ENCODE measurements at regions not wholly inside any gene's neighbourhood (a gene's known extent, or its start where the extent isn't known, plus 50 kb on each side); places are given as distances from the start of the nearest gene placed in this dataset.

DNA sequence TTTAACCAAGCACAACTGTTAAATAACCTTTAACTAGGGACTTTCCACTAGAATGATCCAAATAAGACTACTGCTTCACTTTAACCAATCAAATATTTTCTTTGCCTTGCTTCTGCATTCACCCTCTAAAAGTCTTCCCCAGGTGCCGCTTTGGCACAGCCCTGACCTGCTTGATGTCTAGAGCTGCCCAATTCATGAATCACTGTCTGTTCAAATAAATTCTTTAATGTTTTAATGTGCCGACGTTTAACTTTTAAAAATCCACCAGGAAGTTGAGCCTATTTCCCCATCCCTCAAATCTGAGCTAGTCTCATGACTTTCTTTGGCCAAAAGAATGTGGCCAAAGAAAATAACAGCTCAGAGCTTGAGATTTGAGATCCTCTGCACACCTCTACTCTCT is 277.8 kb upstream of the SOX9 start:
- DNase-seq (ENCODE audit: insufficient read length, low spot score) (no peak), FAIRE-seq (no peak)
- TF ChIP-seq PAX5 (IDR thresholded peaks at IDR 0.05; ENCODE audit: insufficient read depth, low read length, severe bottlenecking): no peak
- TF ChIP-seq POU2F2 (IDR thresholded peaks at IDR 0.05; ENCODE audit: low read depth, low read length): no peak
- no peak for TF ChIP-seq POLR2A (IDR thresholded peaks at IDR 0.05; ENCODE audit: low read depth, low read length)
- TF ChIP-seq POLR2AphosphoS5 (IDR thresholded peaks at IDR 0.05; ENCODE audit: low read depth, low read length): no peak
- no peak for TF ChIP-seq TAF1 (IDR thresholded peaks at IDR 0.05; ENCODE audit: low read depth, low read length)
- TF ChIP-seq SPI1 (IDR thresholded peaks at IDR 0.05; ENCODE audit: low read depth, low read length): no peak

DNA sequence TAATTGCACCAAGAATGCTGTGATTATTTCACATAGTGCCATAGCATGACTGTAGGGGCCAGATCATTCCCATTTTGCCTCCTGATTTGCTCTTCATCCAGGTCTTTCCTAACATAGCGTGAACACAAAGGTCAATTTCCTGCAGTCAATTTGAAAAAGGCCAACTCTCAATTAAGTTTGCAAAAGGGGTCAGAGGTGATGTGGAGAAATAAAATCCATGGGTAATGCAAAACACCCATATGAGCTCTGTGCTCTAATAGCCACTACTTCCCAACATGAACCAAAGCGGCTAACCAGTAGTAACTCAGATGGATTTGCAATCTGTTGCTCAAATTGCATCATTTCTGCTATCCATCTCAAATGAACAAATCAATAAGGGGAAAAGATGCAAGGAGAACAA is 275.5 kb upstream of the SOX9 start:
- no peak for TF ChIP-seq POLR2AphosphoS5 (IDR thresholded peaks at IDR 0.05; ENCODE audit: low read depth, low read length)
- no peak for TF ChIP-seq SPI1 (IDR thresholded peaks at IDR 0.05; ENCODE audit: low read depth, low read length)
- no peak for TF ChIP-seq PAX5 (IDR thresholded peaks at IDR 0.05; ENCODE audit: insufficient read depth, low read length, severe bottlenecking)
- no peak for TF ChIP-seq POLR2A (IDR thresholded peaks at IDR 0.05; ENCODE audit: low read depth, low read length)
- TF ChIP-seq POU2F2 (IDR thresholded peaks at IDR 0.05; ENCODE audit: low read depth, low read length): no peak
- TF ChIP-seq TAF1 (IDR thresholded peaks at IDR 0.05; ENCODE audit: low read depth, low read length): no peak
- DNase-seq (ENCODE audit: insufficient read length, low spot score) (no peak), FAIRE-seq (no peak)

DNA sequence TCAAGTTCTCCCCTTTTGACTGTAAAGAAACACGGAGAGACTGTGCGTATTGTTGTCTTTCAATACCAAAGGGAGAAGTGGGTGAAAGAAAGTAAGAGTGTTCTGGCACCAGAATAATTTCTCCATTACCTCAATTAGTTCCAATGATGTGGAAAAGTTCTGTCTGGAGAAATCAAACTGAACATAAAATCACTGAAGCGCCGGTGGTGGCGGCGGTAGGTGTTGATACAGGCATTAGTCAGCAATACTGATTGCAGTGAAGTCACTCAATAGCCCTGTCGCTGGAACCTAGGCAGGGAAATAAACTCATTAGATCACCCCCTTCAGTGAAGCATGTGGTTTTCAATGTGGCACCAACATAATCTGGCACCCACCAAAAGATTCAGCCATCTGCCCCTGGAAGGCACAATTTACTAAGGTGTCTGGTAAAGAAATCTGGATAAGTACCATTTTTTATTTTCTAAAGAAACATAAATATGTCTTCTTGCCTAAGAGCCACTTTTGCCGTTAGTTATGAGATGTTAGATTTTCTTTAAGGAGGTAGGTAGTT is 274.2 kb upstream of the SOX9 start:
- TF ChIP-seq POLR2AphosphoS5 (IDR thresholded peaks at IDR 0.05; ENCODE audit: low read depth, low read length) (no peak), POLR2A (IDR thresholded peaks at IDR 0.05; ENCODE audit: low read depth, low read length) (no peak), SPI1 (IDR thresholded peaks at IDR 0.05; ENCODE audit: low read depth, low read length) (no peak), POU2F2 (IDR thresholded peaks at IDR 0.05; ENCODE audit: low read depth, low read length) (no peak), TAF1 (IDR thresholded peaks at IDR 0.05; ENCODE audit: low read depth, low read length) (no peak), PAX5 (IDR thresholded peaks at IDR 0.05; ENCODE audit: insufficient read depth, low read length, severe bottlenecking) (no peak)
- DNase-seq (ENCODE audit: insufficient read length, low spot score) (no peak), FAIRE-seq (no peak)

DNA sequence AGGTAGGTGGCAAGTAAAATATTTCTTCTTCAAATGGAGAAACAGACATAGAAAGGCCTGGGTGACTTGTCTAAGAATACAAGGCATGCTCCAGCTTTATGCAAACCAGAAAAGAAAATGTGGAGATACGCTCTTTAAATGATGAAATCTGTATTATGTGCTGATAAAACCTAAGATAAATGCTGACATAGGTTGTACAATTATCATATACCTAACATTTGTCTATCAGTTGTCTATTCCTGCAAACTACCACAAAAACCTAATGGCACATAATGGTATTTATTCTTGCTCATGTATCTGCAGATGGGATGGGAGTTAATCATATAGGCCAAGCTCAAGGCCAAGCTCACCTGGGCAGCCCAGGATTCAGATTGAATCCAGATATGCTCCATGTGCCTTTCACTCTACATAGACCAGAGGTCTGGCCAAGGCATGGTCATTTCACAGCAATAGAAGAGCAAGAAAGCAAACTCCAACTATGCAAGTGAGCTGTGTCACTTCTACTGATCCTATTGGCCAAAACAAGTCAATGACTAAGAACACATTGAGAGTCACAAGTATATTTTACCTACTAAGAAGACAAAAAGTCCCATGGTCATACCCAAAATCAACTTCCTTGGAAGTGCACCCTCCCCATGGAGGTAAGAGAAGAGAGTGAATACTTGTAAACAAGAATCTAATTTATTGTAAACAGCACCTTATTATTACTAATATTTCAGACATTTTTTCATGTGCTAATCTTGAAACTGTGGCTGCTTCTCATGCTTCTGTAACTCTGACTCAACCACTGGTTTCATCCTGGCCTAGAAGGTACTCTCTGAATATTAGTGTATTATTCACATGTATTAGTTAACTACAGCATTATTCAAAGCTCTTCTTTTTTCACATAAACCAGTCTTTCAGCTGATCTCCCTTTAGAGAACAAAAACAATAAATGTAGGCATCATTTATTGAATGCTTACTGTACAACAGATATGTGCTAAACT is 270.7 kb upstream of the SOX9 start:
- no peak for TF ChIP-seq POLR2A (IDR thresholded peaks at IDR 0.05; ENCODE audit: low read depth, low read length)
- TF ChIP-seq PAX5 (IDR thresholded peaks at IDR 0.05; ENCODE audit: insufficient read depth, low read length, severe bottlenecking): no peak
- no peak for TF ChIP-seq POLR2AphosphoS5 (IDR thresholded peaks at IDR 0.05; ENCODE audit: low read depth, low read length)
- TF ChIP-seq POU2F2 (IDR thresholded peaks at IDR 0.05; ENCODE audit: low read depth, low read length): no peak
- TF ChIP-seq TAF1 (IDR thresholded peaks at IDR 0.05; ENCODE audit: low read depth, low read length): no peak
- TF ChIP-seq SPI1 (IDR thresholded peaks at IDR 0.05; ENCODE audit: low read depth, low read length): no peak
- DNase-seq (ENCODE audit: insufficient read length, low spot score) (no peak), FAIRE-seq (no peak)

DNA sequence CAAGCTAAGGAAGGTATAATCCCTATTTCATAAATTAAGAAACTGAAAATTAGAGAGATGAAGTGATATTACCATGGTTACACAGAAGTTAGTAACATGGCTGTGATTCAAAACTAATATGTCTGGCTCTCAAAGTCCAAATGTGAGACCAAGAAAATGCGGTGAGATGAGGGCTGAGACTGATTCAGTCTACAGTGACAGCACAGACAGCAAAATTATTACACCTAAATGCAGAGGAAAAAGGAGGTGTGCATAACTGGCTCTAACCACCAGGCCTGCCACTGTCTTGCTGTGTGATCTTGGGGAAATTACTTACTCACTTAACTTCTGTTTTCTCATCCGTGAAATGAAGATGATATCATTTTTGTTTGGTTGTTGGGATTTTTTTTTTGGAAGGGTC is 270.0 kb upstream of the SOX9 start:
- DNase-seq (ENCODE audit: insufficient read length, low spot score) (no peak), FAIRE-seq (no peak)
- no peak for TF ChIP-seq POLR2A (IDR thresholded peaks at IDR 0.05; ENCODE audit: low read depth, low read length)
- no peak for TF ChIP-seq SPI1 (IDR thresholded peaks at IDR 0.05; ENCODE audit: low read depth, low read length)
- TF ChIP-seq POU2F2 (IDR thresholded peaks at IDR 0.05; ENCODE audit: low read depth, low read length): no peak
- TF ChIP-seq POLR2AphosphoS5 (IDR thresholded peaks at IDR 0.05; ENCODE audit: low read depth, low read length): no peak
- no peak for TF ChIP-seq PAX5 (IDR thresholded peaks at IDR 0.05; ENCODE audit: insufficient read depth, low read length, severe bottlenecking)
- no peak for TF ChIP-seq TAF1 (IDR thresholded peaks at IDR 0.05; ENCODE audit: low read depth, low read length)

DNA sequence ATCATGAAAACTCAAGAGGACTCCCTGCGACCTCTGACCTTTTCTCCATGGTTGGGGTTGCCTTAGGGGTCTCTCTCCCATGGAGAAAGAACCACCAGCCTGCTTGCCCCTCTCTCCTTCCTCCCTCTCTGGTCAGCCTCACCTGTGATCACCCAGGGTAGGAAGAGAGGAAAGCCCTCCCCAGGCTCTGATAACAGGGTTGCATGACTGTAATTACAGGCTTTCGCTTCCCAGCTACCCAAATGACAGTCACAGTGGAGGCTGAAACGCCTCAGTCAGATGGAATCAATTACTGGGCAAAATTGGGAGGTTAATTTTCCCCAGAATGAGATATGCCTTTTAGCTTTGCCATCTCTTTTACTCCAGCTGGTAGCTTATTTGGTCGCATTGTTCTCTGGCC is 265.8 kb upstream of the SOX9 start:
- TF ChIP-seq SPI1 (IDR thresholded peaks at IDR 0.05; ENCODE audit: low read depth, low read length) (no peak), TAF1 (IDR thresholded peaks at IDR 0.05; ENCODE audit: low read depth, low read length) (no peak), PAX5 (IDR thresholded peaks at IDR 0.05; ENCODE audit: insufficient read depth, low read length, severe bottlenecking) (no peak), POLR2A (IDR thresholded peaks at IDR 0.05; ENCODE audit: low read depth, low read length) (no peak), POLR2AphosphoS5 (IDR thresholded peaks at IDR 0.05; ENCODE audit: low read depth, low read length) (no peak), POU2F2 (IDR thresholded peaks at IDR 0.05; ENCODE audit: low read depth, low read length) (no peak)
- FAIRE-seq (no peak), DNase-seq (ENCODE audit: insufficient read length, low spot score) (no peak)

DNA sequence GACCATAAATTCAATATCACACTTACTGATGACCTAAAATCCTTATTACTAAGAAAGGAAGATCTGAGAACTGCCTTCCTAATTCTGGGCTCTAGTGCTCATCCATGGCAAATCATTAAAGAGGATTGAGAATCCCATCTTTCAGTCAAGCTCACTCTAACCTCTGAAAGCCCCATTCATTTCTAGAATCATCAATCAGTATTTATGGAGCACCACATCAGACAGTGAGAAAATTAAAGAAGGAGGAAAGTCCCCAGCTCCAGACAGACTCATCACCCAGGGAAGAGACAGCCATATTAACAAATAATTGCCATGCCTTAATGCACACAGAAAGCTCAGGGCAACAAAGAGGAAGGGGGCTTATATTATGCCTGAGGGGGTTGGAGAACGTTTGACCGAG is 256.1 kb upstream of the SOX9 start:
- FAIRE-seq (no peak), DNase-seq (ENCODE audit: insufficient read length, low spot score) (no peak)
- TF ChIP-seq POU2F2 (IDR thresholded peaks at IDR 0.05; ENCODE audit: low read depth, low read length) (no peak), PAX5 (IDR thresholded peaks at IDR 0.05; ENCODE audit: insufficient read depth, low read length, severe bottlenecking) (no peak), POLR2A (IDR thresholded peaks at IDR 0.05; ENCODE audit: low read depth, low read length) (no peak), POLR2AphosphoS5 (IDR thresholded peaks at IDR 0.05; ENCODE audit: low read depth, low read length) (no peak), TAF1 (IDR thresholded peaks at IDR 0.05; ENCODE audit: low read depth, low read length) (no peak), SPI1 (IDR thresholded peaks at IDR 0.05; ENCODE audit: low read depth, low read length) (no peak)

DNA sequence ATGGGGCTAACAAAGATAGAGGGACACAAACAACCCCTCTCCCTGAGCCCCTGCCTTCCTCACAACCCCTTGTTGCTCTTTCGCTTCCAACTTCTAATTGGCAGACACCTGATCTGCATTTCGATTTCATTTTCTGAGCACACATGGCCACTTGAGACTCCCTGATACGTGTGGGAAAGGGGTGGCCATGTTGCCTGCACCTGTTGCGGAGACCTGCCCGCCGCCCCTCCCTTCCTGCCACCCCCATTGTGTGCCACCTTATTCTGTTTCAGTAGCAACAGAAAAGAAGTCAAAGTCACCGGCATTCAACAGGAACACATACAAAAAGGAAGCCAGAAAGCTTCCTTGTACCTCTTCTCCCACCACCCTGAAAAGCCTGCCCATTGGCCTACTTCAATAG is 254.7 kb upstream of the SOX9 start:
- TF ChIP-seq TAF1 (IDR thresholded peaks at IDR 0.05; ENCODE audit: low read depth, low read length) (no peak), SPI1 (IDR thresholded peaks at IDR 0.05; ENCODE audit: low read depth, low read length) (no peak), PAX5 (IDR thresholded peaks at IDR 0.05; ENCODE audit: insufficient read depth, low read length, severe bottlenecking) (no peak), POLR2AphosphoS5 (IDR thresholded peaks at IDR 0.05; ENCODE audit: low read depth, low read length) (no peak), POLR2A (IDR thresholded peaks at IDR 0.05; ENCODE audit: low read depth, low read length) (no peak), POU2F2 (IDR thresholded peaks at IDR 0.05; ENCODE audit: low read depth, low read length) (no peak)
- DNase-seq (ENCODE audit: insufficient read length, low spot score): no peak
- no peak for FAIRE-seq

DNA sequence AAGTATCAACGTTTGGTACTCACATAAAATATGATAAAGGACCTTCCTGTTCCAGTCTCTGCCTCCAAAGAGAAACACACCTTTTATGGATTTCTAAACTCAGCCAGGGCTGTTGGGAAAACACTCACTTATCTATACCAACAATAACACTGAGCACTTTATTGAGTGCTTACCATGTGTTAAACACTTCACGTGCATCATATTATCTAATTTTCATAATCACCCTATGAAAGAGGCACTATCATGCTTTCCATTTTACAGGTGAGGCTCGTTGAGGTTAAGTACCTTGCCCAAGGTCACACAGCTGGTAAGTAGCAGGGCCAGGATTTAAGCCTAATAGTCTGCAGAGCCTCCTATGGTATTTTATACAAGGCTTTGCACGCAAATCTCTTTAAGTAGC is 251.5 kb upstream of the SOX9 start:
- FAIRE-seq: no peak
- no peak for DNase-seq (ENCODE audit: insufficient read length, low spot score)
- TF ChIP-seq POLR2A (IDR thresholded peaks at IDR 0.05; ENCODE audit: low read depth, low read length) (no peak), SPI1 (IDR thresholded peaks at IDR 0.05; ENCODE audit: low read depth, low read length) (no peak)
